H54 (cell line): ENCODE measurements at regions not wholly inside any gene's neighbourhood (a gene's known extent, or its start where the extent isn't known, plus 50 kb on each side); places are given as distances from the start of the nearest gene placed in this dataset.

Experiments
- DNase-seq: peaks from one replicate; pipeline ENCODE4 v3.0.0; 2011; ENCODE audit warnings: low spot score, mixed read lengths; ENCODE audit not compliant: insufficient read length
- FAIRE-seq: peaks from 3 replicates; lab custom pipeline; 2011; peaks lifted over from hg19 to GRCh38; lab: Jason Lieb, UNC
- POLR2A ChIP-seq: IDR thresholded peaks from 2 replicates; pipeline ENCODE4 v1.6.1; 2011; ENCODE audit warnings: low read depth, mild to moderate bottlenecking, low read length

DNA sequence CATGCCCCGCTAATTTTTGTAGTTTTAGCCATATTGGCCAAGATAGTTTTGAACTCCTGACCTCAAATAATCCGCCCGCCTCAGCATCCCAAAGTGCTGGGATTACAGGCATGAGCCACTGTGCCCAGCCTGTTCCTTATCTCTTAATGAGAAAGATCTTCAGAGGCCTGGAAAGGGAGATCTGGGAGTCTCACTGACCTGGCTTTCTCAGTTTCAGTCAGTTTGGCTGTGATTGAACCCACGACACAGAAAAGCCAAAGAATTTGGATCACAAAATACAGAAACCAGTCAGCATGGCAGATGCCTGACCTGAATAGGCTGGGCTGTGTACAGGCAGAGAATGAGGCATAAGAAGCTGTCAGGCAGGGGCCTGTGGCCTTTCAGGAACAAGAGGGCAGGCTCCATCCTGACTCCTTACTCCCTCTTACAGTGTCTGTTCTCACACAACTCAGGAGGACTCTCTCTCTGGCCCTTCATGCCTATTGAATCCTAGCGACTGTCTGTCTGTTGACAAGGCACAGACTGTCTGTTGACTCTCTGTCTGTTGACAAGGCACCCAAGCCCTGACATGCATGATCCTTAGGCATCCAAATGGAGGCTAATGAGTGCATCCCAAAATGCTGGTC, 366.5 kb upstream of the CCDC196 start:
- DNase-seq (no peak), FAIRE-seq (no peak)
- TF ChIP-seq POLR2A, result no peak

DNA sequence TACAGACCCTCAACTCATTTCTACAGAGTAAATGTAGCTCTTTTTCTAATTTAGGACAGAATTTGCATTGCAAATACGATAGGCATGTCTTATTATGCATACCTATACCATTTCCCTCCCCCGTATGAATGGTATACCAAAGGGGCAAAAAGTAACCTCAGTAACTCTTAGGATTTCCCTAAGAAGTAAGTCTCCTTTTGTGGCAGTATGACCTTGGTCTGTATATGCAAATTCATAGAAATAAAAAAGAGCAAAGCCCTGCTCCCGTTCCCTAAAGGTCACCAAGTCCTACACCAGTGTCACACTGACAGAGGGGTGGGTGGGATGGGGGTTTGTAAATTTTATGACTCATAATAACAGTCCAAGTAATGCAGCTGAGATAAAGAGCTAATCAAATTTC, 365.8 kb upstream of the CCDC196 start:
- no peak for TF ChIP-seq POLR2A
- no peak for FAIRE-seq
- DNase-seq, result no peak

DNA sequence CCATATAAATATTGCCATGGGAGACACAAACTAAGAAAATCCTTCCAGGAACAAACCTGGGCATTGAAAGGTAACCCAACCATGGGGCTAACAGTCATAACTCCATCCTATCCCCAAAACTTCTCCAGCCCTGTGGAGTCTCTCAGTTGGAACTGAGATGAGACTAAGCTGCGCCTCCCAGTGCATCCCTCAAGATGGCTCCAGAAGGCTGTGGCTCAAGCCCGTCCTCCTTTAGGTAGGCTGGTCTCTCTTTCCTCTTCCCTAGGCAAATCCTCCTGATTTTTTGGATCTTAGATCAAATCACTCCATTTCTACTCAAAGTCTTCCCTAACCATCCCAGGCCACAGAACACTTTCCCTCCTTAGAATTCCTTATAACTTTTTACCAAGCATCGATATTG, 364.3 kb upstream of the CCDC196 start:
- FAIRE-seq (no peak), DNase-seq (no peak)
- TF ChIP-seq POLR2A, result no peak

DNA sequence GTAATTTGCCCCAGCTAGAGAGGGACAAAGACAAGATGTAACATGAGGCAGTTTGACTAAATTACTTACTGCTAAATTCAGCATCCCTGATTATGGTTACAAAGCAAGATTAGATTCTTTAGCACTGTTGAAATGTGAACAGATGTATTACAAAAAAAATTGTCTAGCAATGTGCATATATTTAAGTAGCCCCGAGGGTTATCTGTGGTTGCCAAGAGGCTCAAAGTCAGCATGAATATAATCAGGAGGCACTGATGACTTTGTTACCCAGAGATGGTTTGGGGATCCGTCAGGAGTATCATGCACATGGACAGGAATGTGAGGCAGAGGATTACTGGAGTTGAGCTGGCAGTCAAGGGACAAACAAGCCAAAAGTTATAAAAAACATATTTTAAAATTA, 356.9 kb upstream of the CCDC196 start:
- FAIRE-seq, result no peak

DNA sequence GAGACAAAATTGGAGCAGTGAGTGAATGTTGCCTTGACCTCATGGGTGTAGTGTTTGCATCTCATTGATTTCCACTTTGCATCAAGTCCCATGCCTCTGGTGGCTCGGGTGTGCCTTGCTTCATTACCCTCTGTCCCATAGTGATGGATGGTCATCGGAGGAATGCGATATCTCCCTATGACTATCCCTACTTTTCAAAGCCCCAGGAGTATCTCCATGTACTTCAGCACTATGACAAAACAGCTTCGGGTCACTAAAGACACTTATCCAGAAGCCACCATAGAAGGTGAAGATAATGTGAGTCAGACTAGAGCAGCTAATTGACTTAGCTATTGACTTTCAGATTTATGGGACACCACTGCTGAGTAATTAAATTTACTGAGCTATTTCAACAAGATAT, 355.1 kb upstream of the CCDC196 start:
- DNase-seq, result no peak
- no peak for FAIRE-seq
- no peak for TF ChIP-seq POLR2A

More for the DNA sequence above, 356.9 kb upstream of the CCDC196 start:
- no peak for TF ChIP-seq POLR2A
- no peak for DNase-seq

DNA sequence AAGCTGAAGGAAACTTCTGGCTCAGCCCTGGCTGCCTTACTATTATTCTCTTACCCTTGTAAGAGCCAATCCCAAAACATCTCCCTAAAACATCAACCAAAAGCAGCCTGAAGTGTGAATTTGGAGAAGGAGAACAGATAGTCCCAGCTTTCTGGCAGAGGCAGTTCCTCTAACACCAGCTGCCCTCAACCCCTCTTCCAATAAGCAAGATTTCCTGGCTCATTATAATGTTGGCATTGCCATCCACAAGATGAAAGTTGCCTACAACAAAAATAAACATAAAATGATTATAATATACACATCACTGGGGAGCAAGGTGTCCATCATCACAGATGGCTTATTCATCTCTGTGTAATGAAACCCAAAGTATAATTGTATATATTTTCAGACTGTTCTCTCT, 352.5 kb upstream of the CCDC196 start:
- no peak for FAIRE-seq

DNA sequence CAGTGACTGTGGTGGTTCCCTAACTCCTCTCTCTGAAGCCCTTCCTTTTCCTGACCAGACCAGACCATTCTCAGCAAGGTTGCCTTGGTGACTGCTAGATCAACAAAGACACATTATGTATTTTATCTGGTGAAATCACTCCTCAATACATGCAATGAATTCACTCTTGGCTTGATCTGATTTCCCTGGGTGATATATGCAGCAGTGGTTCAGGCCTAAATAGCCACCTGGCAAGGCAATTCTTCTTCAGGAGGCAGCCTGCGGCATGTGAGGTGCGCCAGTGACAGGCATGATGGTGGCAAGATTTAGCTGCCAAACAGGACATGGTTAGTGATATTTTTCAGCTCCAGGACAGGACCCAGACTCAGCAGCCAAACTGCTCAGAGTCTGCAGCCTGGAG, 350.3 kb upstream of the CCDC196 start:
- no peak for DNase-seq
- TF ChIP-seq POLR2A, result no peak
- FAIRE-seq, result no peak

More for the DNA sequence above, 352.5 kb upstream of the CCDC196 start:
- no peak for TF ChIP-seq POLR2A
- DNase-seq, result no peak

DNA sequence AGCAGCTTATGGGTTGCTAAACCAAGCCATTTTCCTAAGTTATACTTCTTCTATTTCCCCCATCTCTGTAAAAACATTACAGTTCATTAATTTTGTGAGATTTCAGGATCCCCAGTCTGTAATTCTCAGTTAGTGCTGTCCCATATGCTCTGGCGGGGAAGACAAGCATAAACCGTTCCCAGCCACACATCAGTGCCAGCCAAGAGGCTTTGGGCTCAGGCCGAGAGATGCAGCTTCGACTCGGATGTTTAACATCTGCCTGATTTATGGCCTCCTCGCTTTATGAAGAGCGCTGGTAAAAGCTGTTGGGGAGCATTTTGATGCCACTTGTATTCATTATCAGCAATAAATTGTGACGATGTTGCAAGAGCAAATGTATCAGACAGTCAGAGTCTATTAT, 349.1 kb upstream of the CCDC196 start:
- FAIRE-seq, result no peak
- DNase-seq, result no peak
- no peak for TF ChIP-seq POLR2A

DNA sequence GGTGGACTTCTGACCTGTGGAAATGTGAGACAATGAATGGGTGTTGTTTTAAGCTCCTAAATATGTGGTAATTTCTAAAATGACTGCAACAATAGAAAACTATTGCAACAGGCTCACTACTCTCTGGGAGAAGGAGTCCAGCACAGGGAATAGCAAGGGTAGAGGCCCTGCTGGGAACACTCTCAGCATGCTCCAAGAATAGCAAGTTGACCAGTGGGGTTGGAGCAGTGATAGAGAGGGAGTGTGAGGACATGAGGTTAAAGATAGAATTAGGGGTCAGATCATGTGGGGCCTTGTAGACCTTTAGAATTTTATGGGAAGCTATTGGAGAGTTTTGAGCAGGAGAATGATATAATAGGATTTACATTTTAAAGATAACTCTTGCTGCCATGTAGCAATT, 346.7 kb upstream of the CCDC196 start:
- no peak for TF ChIP-seq POLR2A
- FAIRE-seq (no peak), DNase-seq (no peak)

DNA sequence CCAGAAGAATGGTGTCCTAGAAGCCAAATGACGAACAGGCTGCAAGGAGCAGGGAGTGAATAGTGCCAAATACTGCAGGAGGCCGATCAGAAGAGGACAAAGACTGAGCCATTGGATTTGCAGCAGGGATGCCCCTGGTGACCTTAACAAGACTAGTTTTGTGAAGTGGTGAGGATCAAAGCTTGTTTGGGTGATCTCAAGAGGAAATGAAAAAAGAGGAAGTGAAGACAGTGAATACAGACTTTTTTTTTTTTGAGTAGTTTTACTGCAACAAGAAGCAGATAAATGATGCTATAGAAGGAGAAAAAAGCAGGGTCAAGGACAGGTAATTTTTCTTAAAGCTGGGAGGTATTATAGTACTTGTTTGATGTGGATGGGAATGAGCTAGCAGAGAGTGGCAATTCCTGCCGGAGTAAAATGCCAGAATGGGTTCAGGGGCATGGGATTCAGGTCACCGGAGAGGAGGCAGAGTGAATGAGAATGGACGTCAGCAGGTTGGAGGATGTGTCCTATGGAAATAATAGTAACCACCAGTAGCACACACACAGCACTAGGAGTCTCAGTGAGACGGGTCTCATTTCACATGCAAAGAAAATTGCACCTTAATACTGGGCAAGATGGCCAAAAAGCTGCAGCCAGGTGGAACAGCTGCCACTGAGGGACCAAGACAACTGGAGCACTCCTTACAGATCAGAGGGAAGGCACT, 345.8 kb upstream of the CCDC196 start:
- DNase-seq (no peak), FAIRE-seq (no peak)
- no peak for TF ChIP-seq POLR2A

DNA sequence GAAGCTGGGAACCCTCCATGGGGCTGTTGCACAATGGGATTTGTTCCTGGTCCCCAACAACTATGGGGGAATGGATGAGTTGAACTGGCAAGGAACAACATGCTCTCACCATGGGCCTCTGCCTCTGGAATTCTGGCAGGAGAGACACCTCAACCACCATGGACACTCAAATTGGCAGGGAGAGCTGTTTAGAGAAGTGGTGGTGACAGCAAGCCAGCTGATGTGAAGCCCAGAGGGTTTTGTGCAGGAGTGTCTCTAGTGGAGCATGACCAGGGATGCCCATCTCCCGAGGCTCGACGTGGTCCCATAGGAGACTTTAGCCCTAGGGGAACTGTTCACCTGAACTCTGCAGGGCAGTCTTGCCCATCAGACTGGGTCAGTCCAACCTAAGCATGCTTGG, 345.2 kb upstream of the CCDC196 start:
- FAIRE-seq, result no peak

DNA sequence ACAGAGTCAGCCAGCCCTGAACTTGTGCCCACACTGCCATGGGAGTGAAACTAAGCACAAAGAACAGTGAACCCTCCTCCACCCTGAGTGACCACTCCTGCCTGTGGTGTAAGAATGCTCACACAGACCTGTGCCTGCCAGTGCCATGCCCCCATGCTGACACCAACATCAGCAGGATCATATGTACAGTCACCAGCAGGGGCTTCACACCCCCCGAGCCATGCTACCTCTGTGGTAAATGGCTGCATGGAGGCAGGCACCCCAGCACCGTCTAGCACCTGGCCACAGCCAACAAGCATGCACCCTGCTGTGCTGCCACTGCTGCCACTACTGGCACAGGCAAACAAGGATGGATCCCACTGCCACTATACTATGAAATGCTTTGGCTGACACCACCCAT, 344.4 kb upstream of the CCDC196 start:
- no peak for FAIRE-seq
- TF ChIP-seq POLR2A, result no peak
- DNase-seq, result no peak

More for the DNA sequence above, 345.2 kb upstream of the CCDC196 start:
- no peak for TF ChIP-seq POLR2A
- no peak for DNase-seq

DNA sequence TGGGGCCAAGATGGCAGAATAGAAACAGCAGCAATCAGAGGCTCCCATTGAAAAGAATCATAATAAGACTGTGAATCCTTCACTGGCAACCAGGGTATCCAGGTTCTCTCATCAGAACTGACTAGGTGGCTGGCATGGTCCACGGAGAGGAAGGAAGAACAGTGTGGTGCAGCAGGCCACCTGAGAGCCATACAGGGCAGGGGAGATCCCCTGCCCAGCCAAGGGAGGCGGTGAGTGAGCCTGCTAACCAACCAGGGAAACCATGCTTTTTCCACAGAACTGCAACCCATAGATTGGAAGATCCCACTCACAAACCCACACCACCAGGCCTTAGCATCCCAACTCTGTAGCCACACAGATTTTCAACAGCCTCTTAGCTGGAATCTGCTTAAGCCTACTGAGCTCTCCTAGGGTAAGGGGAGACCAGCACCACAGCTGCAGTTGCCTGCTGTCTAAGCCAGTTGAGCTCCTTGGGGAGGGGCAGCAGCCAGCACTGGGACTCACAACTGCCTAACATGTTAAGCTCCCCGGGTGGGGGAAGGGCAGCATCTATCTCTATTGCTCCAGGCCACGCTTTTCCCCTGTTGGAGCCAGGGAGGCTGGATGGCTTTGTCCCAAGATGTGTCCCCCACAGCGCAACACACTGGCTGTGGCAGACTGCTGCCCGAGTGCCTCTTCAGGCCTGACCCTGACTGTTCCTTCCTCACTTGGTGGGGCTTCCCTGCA, 342.6 kb upstream of the CCDC196 start:
- DNase-seq, result no peak
- TF ChIP-seq POLR2A, result no peak
- FAIRE-seq, result no peak

DNA sequence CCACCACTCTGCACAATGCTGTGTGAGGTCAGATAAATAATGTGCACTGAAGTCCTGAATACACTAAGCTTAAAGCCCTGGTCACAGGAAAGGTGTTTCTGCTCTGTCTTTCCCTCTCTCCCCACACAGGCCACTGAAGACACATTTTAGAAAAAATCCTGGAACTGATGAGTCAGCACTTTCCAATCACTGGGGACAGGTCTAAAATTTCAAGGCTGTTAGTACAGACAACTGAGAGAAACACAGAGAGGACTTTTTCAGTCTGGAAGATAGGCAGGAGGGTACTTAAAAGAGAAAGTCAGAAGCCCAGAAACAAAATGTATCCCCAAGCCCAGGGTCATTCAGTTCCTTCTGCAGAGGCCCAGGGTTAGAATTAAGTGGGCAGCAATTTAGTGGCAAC, 333.9 kb upstream of the CCDC196 start:
- no peak for FAIRE-seq
- no peak for TF ChIP-seq POLR2A
- DNase-seq, result no peak
